HG03108 (cell line): ENCODE measurements at regions not wholly inside any gene's neighbourhood (a gene's known extent, or its start where the extent isn't known, plus 50 kb on each side); places are given as distances from the start of the nearest gene placed in this dataset.

ENCODE experiments used
- ATAC-seq: cut with Tn5 transposase; IDR thresholded peaks from one replicate; pipeline ENCODE4 v1.9.1; 2021; ENCODE audit warnings: moderate library complexity; ENCODE audit not compliant: unreplicated experiment

GRCh38 chr11:43034341-43034740 is 277.5 kb upstream of the API5 start:
- no peak for ATAC-seq

- no peak for ATAC-seq
Measured at GRCh38 chr11:43035086-43035485, 276.7 kb upstream of the API5 start.

GRCh38 chr11:43053638-43054412 is 258.0 kb upstream of the API5 start:
- ATAC-seq, result no peak

GRCh38 chr11:43067681-43068080 is 244.1 kb upstream of the API5 start:
- no peak for ATAC-seq

GRCh38 chr11:43071338-43071737 is 240.5 kb upstream of the API5 start:
- ATAC-seq, result no peak

GRCh38 chr11:43072096-43072495 is 239.7 kb upstream of the API5 start:
- no peak for ATAC-seq

- ATAC-seq, result no peak
Measured at GRCh38 chr11:43072911-43073310, 238.9 kb upstream of the API5 start.

- ATAC-seq, result no peak
Measured at GRCh38 chr11:43074810-43075209, 237.0 kb upstream of the API5 start.

GRCh38 chr11:43101113-43101512 is 210.7 kb upstream of the API5 start:
- ATAC-seq, result no peak

GRCh38 chr11:43116071-43116470 is 195.7 kb upstream of the API5 start:
- ATAC-seq, result no peak

GRCh38 chr11:43119275-43119970 is 192.4 kb upstream of the API5 start:
- no peak for ATAC-seq

GRCh38 chr11:43122546-43122945 is 189.2 kb upstream of the API5 start:
- ATAC-seq, result no peak

- ATAC-seq, result no peak
Measured at GRCh38 chr11:43123443-43123842, 188.4 kb upstream of the API5 start.

GRCh38 chr11:43124272-43124935 is 187.4 kb upstream of the API5 start:
- ATAC-seq, result no peak

GRCh38 chr11:43129329-43129728 is 182.5 kb upstream of the API5 start:
- ATAC-seq, result no peak

GRCh38 chr11:43130616-43131015 is 181.2 kb upstream of the API5 start:
- ATAC-seq, result no peak

GRCh38 chr11:43135966-43136534 is 175.7 kb upstream of the API5 start:
- no peak for ATAC-seq

- no peak for ATAC-seq
Measured at GRCh38 chr11:43138621-43139140, 173.1 kb upstream of the API5 start.

- ATAC-seq, result peak; percentile 91
Measured at GRCh38 chr11:43145653-43146052, 166.1 kb upstream of the API5 start.

GRCh38 chr11:43150697-43151096 is 161.1 kb upstream of the API5 start:
- ATAC-seq, result no peak

- ATAC-seq, result no peak
Measured at GRCh38 chr11:43164831-43165230, 147.0 kb upstream of the API5 start.
